ENCODE measurements at regions not wholly inside any gene's neighbourhood (a gene's known extent, or its start where the extent isn't known, plus 50 kb on each side); places are given as distances from the start of the nearest gene placed in this dataset.
"Not testable (repeated sequence)": the region's sequence is repeated elsewhere in the genome, so short reads cannot be mapped to it uniquely, and the experiment has no call there.

GRCh38 chr14:52122163-52122562 lies 53.3 kb upstream of the NID2 start:
- H3K9ac ChIP-seq (ENCODE audit: low read depth, low read length); H3K27ac ChIP-seq (ENCODE audit: low read depth, low read length); H3K9me3 ChIP-seq (ENCODE audit: insufficient read depth, low read depth, low read length); H3K36me3 ChIP-seq (ENCODE audit: insufficient read depth, low read length); H3K27me3 ChIP-seq (ENCODE audit: insufficient read depth, low read length); H3K4me3 ChIP-seq (ENCODE audit: low read length): not testable (repeated sequence)
- WGBS, result 94% methylated on average over 25 of the region's 25 CpGs
- peaks cover 21% of the 10 kb centered on the region for H3K4me1 ChIP-seq (ENCODE audit: insufficient read depth, low read length)

- no peak overlapping the region for H3K4me3 ChIP-seq (ENCODE audit: low read length)
- no peaks in the 10 kb centered on the region for H3K36me3 ChIP-seq (ENCODE audit: insufficient read depth, low read length)
- H3K9me3 ChIP-seq (ENCODE audit: insufficient read depth, low read depth, low read length), result no peaks in the 10 kb centered on the region
- H3K27ac ChIP-seq (ENCODE audit: low read depth, low read length), result no peak overlapping the region
- H3K9ac ChIP-seq (ENCODE audit: low read depth, low read length), result no peak overlapping the region
- peaks cover 21% of the 10 kb centered on the region for H3K4me1 ChIP-seq (ENCODE audit: insufficient read depth, low read length)
- no peaks in the 10 kb centered on the region for H3K27me3 ChIP-seq (ENCODE audit: insufficient read depth, low read length)
- WGBS, result 94% methylated on average over 5 of the region's 5 CpGs
These were observed 52.6 kb upstream of the NID2 start for GRCh38 chr14:52121441-52121840.

- Histone ChIP-seq H3K4me3 (ENCODE audit: low read length) (no peak overlapping the region), H3K27ac (ENCODE audit: low read depth, low read length) (no peak overlapping the region), H3K9me3 (ENCODE audit: insufficient read depth, low read depth, low read length) (no peaks in the 10 kb centered on the region), H3K4me1 (ENCODE audit: insufficient read depth, low read length) (peaks cover 4% of the 10 kb centered on the region; the same call in 1 of the 2 replicates), H3K27me3 (ENCODE audit: insufficient read depth, low read length) (no peaks in the 10 kb centered on the region), H3K36me3 (ENCODE audit: insufficient read depth, low read length) (no peaks in the 10 kb centered on the region), H3K9ac (ENCODE audit: low read depth, low read length) (no peak overlapping the region)
- 84% methylated on average over 3 of the region's 3 CpGs for WGBS
These were observed 50.2 kb upstream of the NID2 start for GRCh38 chr14:52119030-52119429.
